Suprapubic skin (tissue), 3 donors: ENCODE measurements at regions not wholly inside any gene's neighbourhood (a gene's known extent, or its start where the extent isn't known, plus 50 kb on each side); places are given as distances from the start of the nearest gene placed in this dataset.

Source experiments
- CTCF ChIP-seq, 2 donors: fragments of 200-600 bp in 1 of 2; fragments of 450-650 bp in 1 of 2; sonication (generic) in 1 of 2; IDR thresholded peaks; one replicate each; pipeline ENCODE4 v1.5.1; 2016 to 2019; ENCODE audit warnings: antibody characterized with exemption in 2 of 2, mild to moderate bottlenecking in 1 of 2, moderate library complexity in 1 of 2
- POLR2A ChIP-seq, 2 donors: fragments of 450-650 bp; IDR thresholded peaks; one replicate each; pipeline ENCODE4 v1.6.1; 2017; ENCODE audit warnings: antibody characterized with exemption in 2 of 2, mild to moderate bottlenecking in 2 of 2, moderate library complexity in 2 of 2

- TF ChIP-seq POLR2A (IDR thresholded peaks at IDR 0.05) (no peak), CTCF (IDR thresholded peaks at IDR 0.05) (no peak)
These were observed 64.4 kb upstream of the FGF3 start for GRCh38 chr11:69883292-69884255.
